DOHH2 (cell line): ENCODE measurements at regions not wholly inside any gene's neighbourhood (a gene's known extent, or its start where the extent isn't known, plus 50 kb on each side); places are given as distances from the start of the nearest gene placed in this dataset.

ENCODE experiments used
- EZH2phosphoT487 ChIP-seq: fragments of 200-600 bp; sonication (generic); IDR thresholded peaks from 2 replicates; pipeline ENCODE4 v1.6.1; 2017; ENCODE audit warnings: borderline replicate concordance, mild to moderate bottlenecking, antibody characterized with exemption, low read length, moderate library complexity, mixed read lengths
- TF ChIP-seq, protein P1 (sequence below): fragments of 200-600 bp; sonication (generic); IDR thresholded peaks from one replicate; pipeline ENCODE4 v1.5.1; 2014; ENCODE audit warnings: antibody characterized with exemption, mild to moderate bottlenecking, low read depth, low read length; ENCODE audit not compliant: poor library complexity, severe bottlenecking

DNA sequence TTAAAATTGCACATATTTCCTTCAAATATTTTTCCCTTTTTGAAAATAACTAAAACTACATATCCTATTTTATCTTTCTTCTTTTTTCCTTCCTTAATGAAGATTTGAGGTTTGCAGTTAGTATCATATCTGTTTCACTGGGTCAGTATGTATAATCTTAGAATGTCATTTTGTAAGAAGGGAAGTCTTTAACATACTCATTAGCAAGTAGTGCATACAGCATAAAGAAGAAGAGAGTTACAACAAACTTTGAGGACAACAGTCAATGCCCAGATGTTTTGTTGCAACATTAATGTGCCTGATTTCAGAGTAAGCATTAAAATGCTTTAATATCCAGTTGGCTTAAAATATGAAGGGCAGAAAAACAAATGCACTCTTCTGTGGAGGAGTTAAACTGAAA is 176.9 kb upstream of the FBXO33 start:
- TF ChIP-seq, protein P1, sequence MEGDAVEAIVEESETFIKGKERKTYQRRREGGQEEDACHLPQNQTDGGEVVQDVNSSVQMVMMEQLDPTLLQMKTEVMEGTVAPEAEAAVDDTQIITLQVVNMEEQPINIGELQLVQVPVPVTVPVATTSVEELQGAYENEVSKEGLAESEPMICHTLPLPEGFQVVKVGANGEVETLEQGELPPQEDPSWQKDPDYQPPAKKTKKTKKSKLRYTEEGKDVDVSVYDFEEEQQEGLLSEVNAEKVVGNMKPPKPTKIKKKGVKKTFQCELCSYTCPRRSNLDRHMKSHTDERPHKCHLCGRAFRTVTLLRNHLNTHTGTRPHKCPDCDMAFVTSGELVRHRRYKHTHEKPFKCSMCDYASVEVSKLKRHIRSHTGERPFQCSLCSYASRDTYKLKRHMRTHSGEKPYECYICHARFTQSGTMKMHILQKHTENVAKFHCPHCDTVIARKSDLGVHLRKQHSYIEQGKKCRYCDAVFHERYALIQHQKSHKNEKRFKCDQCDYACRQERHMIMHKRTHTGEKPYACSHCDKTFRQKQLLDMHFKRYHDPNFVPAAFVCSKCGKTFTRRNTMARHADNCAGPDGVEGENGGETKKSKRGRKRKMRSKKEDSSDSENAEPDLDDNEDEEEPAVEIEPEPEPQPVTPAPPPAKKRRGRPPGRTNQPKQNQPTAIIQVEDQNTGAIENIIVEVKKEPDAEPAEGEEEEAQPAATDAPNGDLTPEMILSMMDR = no peak
- no peak for TF ChIP-seq EZH2phosphoT487
